HG02763 (cell line): ENCODE measurements at regions not wholly inside any gene's neighbourhood (a gene's known extent, or its start where the extent isn't known, plus 50 kb on each side); places are given as distances from the start of the nearest gene placed in this dataset.

Experiments used
- ATAC-seq: cut with Tn5 transposase; IDR thresholded peaks from one replicate; pipeline ENCODE4 v1.9.1; 2021; ENCODE audit warnings: mild to moderate bottlenecking, moderate library complexity; ENCODE audit not compliant: unreplicated experiment

DNA sequence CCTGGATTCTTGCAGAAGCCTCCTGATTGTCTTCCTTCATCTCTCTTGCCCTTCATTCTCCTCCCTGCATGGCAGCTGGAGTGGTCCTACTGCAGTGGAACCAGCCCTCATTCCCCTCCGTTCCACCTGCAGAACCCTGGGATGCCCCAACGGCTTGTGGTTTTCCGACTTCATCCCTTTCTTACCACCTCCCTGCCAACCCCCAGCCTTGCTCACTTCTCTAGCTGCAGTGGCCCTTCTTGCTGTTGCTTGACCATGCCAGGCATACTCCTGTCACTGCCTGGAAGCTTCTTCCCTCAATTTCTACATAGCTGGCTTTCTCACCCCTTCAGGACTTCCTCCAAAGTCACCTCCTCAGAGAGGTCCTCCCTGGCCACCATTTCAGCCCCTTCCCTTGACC, 123.3 kb downstream of the BEGAIN start:
- no peak for ATAC-seq

DNA sequence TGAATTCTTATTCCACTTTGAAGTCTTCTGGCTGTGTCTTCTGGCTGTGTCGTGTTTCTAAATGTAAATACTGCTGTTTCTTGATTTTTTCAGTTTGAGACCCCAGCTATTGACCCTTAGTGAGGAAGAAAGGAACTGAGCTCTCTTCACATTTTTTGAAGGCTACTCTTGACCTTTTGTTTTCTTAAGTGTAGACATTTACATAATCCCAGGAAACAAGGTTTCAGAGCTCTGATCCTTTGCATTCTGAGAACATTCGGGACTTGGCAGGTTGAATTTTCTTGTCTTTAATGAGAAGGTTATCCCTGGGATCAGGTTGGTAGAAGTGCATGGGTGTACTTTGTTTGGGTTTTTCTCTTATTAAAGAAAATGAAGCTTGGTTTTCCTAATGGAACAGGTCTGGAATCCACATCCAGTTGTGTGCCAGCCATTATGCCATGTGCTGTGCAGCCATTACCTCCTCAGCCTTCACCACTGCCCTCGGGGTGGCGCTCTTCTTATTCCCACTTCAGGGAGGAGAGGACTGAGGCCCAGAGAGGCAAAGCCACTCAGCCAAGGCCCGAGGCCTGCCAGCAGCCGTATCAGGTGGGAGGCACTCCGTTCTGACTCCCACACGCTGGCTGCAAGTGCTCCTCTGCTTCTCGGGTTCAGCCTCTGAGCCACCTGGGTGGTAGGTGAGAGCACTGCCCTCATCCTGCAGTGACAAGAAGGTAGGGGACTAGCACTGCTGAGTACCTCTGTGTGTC, 120.9 kb downstream of the BEGAIN start:
- no peak for ATAC-seq

- no peak for ATAC-seq
These were observed 120.0 kb downstream of the BEGAIN start for GRCh38 chr14:100467046-100467750.

DNA sequence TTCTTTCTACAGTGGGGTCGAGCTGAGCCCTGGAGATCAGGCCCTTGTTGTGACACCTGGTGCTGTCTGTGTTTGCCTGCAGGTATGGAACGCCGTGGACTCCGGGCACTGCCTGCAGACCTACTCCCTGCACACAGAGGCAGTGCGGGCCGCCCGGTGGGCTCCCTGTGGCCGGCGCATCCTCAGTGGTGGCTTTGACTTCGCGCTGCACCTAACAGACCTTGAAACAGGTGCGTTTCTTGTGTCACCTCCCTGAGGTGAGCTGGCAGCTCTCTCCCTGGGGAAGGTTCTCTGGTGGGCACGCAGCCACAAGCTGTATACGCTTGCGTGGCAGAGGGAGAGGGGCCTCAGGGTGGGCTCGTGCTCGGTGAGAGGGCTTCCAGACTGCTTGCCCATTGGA, 119.3 kb downstream of the BEGAIN start:
- no peak for ATAC-seq

DNA sequence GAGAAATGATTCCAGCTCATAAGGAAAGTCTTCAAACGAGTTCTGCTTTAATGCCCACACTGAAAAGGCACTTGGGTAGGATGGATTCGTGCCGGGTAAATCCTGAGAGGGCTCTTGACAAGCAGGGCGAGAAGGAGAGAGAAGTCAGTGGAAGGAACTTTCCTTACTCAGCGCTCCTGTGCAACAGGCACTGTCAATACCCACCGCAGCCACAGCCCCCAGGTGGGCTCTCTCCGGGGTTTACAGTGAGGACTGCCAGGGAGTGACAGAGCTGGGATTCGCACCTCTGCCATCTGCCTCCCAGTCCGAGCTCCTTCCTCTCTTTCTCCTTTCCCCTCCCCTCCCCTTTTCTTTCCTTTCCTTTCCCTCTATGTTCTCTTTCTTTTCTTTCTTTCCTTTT, 118.7 kb downstream of the BEGAIN start:
- no peak for ATAC-seq

DNA sequence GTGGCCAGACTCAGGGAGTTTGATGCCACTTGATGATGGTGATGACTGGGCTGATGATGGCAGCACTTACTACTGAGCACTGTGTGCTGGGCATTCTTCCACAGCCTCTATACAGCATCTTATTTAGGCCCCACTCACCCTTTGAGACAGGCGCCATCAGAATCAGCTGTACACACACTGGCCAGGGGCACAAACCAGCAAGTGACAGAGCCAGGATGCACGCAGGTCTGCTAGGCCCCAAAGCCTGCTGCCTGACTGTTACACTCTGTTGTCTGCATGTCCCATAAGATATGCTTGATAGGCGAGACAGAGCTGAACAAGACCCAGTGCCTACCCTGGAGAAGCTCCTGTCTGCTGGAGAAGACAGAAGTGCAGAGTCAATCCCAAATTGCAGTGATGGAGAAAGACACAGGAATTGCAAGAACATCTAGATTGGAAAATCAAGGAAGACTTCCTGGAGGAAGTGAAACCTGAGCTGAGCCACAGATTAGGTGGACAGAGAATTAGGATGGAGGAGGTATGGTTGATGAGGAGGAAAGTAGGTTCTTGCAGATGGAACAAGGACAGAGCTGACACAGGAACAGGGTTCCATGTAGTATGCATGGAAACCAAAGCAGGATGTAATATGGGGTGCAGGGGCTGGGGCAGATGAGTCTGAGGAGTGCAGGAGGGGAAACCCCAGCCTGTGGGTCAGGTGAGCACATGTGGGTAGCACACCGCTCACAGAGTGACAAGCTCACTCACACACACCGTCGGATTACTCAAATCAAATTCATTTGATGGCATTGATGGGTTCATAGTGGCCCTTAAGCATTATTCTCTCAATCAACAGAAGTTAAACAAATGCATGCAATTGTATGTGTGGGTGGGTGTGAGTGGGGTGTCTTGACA, 117.3 kb downstream of the BEGAIN start:
- ATAC-seq = no peak

DNA sequence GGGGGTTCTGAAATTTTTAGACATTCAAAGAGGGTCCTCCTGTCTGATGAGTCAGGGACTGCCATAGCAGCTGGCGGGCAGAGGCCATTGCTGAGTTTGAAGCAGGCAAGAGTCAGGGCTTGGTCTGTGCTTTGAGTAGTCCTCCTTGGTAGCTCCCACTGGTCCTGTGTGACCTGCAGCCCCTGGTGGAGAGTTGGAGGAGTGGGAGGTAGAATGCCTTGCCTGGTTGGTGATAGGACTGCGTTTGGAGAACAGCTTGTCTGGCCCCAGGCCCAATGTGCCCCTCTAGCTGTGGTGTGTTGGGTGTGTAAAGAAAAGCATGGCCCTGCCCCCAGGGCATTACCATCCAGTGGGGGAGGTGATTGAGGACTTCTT, 116.7 kb downstream of the BEGAIN start:
- no peak for ATAC-seq

- ATAC-seq = no peak
These were observed 115.7 kb downstream of the BEGAIN start for GRCh38 chr14:100471441-100472093.

DNA sequence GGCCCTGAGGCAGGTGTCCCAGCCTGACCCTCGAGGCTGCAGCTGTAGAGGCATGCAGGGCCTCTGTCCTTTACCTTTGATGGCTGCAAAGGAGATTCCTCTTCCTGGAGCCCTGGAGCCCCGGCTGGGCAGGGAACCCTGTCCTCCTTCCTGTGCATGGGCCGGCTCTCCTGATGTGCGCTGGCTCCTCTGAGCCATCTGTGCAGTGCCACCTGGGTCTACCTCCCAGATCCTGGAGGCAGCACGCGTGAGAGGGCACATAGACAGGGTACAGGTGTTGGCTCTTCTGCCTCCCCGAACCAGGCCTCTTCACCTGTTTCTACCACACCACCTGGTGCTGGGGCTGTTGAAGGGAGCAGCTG, 115.1 kb downstream of the BEGAIN start:
- no peak for ATAC-seq

GRCh38 chr14:100472491-100472890, 114.7 kb downstream of the BEGAIN start:
- ATAC-seq = no peak

DNA sequence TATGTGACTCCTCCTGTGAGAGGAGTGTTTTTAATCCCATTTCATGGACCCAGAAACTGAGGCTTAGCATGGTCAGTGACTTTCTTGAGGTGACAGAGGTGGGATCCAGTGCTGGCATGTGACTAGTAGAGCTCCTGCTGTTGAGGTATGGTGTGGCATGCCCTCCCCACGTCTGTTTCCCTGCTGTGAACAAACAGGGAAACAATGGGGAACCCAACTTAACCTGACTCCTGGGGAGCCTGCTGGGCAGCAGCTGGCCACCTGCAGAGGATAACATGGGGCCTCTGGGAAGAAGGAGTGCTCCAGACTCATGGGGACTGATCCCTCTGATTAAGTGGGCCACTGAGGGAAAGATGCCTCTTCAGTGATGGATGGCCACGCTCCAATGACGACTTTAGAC, 114.0 kb downstream of the BEGAIN start:
- no peak for ATAC-seq

DNA sequence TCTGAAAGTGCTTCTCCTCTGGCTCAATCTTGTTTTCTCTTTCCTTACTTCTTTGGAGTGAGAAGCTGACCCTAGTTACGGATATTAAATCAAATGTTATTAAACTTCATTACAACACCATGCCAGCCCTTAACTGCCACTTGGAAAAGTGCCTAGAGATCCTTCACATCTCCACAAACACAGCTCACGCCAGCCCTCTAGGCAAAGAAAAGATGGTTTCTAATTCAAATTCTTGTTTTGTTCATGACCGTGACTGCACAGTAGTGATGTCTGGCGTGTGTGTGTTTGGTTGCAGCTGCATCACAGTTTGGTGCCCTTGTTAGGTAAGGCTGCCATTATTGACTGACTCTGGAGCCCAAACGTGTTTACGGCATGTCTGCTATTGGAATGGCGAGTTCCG, 113.0 kb downstream of the BEGAIN start:
- no peak for ATAC-seq

DNA sequence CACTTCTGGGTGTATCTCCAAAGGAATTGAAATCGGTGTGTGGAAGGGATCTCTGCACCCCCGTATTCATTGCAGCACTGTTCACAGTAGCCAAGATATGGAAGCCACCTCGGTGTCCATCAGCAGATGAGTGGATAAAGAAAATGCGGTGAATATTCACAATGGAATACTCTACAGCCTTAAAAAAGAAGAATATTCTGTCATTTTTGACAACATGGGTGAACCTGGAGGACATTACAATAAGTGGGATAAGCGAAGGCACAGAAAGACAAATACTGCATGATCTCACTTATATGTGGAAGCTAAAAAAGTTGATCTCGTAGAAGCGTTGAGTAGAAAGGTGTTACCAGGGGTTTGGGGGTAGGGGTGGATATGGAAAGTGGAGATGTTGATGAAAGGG, 111.9 kb downstream of the BEGAIN start:
- ATAC-seq = no peak

- no peak for ATAC-seq
These were observed 111.0 kb downstream of the BEGAIN start for GRCh38 chr14:100476012-100476822.

- no peak for ATAC-seq
These were observed 102.5 kb downstream of the BEGAIN start for GRCh38 chr14:100484531-100485267.

GRCh38 chr14:100486025-100486828, 101.0 kb downstream of the BEGAIN start:
- peak; percentile 58 for ATAC-seq
